ENCODE measurements at regions not wholly inside any gene's neighbourhood (a gene's known extent, or its start where the extent isn't known, plus 50 kb on each side); places are given as distances from the start of the nearest gene placed in this dataset.

DNA sequence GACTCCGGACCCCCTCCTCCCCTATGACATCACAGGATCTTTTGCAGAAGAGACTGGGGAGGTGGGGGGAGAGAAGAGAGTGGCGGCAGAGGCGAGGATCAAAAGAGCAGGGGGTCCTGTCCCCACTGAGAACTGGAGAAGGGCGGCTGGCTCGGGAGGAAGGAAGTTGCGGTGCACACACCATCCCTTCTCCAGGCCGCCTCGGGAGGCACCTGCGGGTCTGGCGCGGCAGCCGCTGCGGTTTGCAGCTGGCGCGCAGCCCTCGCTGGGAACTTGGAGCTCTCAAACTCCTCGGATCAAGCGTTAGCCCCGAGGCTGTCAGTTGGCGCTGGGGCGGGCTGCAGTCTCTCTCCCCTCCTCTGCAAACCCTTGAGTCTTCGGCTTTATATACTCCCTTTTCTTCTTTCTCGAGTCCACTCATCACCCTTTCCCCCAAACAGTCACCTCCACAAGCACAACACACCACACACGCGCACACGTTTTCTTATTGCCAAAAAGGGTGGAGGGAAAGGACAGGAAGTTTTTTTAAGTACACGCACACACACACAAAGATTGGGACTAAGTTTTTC is 180.7 kb downstream of the TBXT start:
- TF ChIP-seq POLR2AphosphoS5 (IDR thresholded peaks at IDR 0.05) (no peak), CTCF (IDR thresholded peaks at IDR 0.05) (no peak)

Measured in prostate gland (tissue), 2 donors.